Suprapubic skin (tissue), 3 donors: ENCODE measurements at regions not wholly inside any gene's neighbourhood (a gene's known extent, or its start where the extent isn't known, plus 50 kb on each side); places are given as distances from the start of the nearest gene placed in this dataset.

ENCODE experiments used
- EP300 ChIP-seq: sonication (generic); formaldehyde crosslinking; IDR thresholded peaks from one replicate; pipeline ENCODE4 v1.6.1; 2017; ENCODE audit warnings: antibody characterized with exemption
- POLR2A ChIP-seq, 2 donors: fragments of 450-650 bp; IDR thresholded peaks; one replicate each; pipeline ENCODE4 v1.6.1; 2017; ENCODE audit warnings: antibody characterized with exemption in 2 of 2, mild to moderate bottlenecking in 2 of 2, moderate library complexity in 2 of 2
- TF ChIP-seq, protein P1 (sequence below), 2 donors: fragments of 200-600 bp in 1 of 2; fragments of 450-650 bp in 1 of 2; sonication (generic) in 1 of 2; IDR thresholded peaks; one replicate each; pipeline ENCODE4 v1.5.1; 2016 to 2019; ENCODE audit warnings: antibody characterized with exemption in 2 of 2, mild to moderate bottlenecking in 1 of 2, moderate library complexity in 1 of 2

DNA sequence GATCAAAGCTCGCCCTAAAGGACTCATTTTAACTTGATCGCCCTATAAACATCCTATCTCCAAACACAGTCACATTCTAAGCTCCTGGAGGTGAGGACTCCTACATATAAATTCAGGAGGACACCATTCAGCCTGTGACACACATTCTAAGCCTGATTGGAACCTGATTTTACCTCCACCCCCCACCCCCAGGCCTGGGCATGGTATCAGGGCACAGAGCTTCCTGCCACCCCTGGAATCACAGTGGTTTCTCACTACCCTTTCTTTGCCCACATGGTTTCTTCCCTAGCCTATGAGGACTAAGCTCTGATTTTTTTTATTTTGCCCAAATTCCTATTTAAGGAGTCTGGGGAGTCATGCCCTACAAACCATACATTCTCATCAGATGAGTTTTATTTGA lies 428.1 kb upstream of the ID2 start:
- TF ChIP-seq, protein P1, sequence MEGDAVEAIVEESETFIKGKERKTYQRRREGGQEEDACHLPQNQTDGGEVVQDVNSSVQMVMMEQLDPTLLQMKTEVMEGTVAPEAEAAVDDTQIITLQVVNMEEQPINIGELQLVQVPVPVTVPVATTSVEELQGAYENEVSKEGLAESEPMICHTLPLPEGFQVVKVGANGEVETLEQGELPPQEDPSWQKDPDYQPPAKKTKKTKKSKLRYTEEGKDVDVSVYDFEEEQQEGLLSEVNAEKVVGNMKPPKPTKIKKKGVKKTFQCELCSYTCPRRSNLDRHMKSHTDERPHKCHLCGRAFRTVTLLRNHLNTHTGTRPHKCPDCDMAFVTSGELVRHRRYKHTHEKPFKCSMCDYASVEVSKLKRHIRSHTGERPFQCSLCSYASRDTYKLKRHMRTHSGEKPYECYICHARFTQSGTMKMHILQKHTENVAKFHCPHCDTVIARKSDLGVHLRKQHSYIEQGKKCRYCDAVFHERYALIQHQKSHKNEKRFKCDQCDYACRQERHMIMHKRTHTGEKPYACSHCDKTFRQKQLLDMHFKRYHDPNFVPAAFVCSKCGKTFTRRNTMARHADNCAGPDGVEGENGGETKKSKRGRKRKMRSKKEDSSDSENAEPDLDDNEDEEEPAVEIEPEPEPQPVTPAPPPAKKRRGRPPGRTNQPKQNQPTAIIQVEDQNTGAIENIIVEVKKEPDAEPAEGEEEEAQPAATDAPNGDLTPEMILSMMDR (IDR thresholded peaks at IDR 0.05) = no peak
- TF ChIP-seq EP300 (no peak), POLR2A (IDR thresholded peaks at IDR 0.05) (no peak)
